HFFc6 (cell line): ENCODE measurements at regions not wholly inside any gene's neighbourhood (a gene's known extent, or its start where the extent isn't known, plus 50 kb on each side); places are given as distances from the start of the nearest gene placed in this dataset.
"Not testable (repeated sequence)": the region's sequence is repeated elsewhere in the genome, so short reads cannot be mapped to it uniquely, and the experiment has no call there.

Experiments
- DNase-seq: peaks from one replicate; pipeline ENCODE4 v3.0.0-alpha.2; 2018
- H3K27ac Mint-ChIP-seq: 2 replicates; pipeline ENCODE4 v1.8.0; 2020; ENCODE audit warnings: mild to moderate bottlenecking, mixed read lengths
- H3K27me3 Mint-ChIP-seq: 2 replicates; pipeline ENCODE4 v1.8.0; 2021; ENCODE audit warnings: mild to moderate bottlenecking, moderate library complexity, mixed read lengths; ENCODE audit not compliant: insufficient read depth
- H3K36me3 Mint-ChIP-seq: 2 replicates; pipeline ENCODE4 v1.8.0; 2021; ENCODE audit warnings: low read depth, mixed read lengths
- H3K4me1 Mint-ChIP-seq: 2 replicates; pipeline ENCODE4 v1.8.0; 2020; ENCODE audit warnings: low read depth, mixed read lengths
- H3K4me3 Mint-ChIP-seq: 2 replicates; pipeline ENCODE4 v1.8.0; 2020; ENCODE audit warnings: mild to moderate bottlenecking, moderate library complexity, mixed read lengths
- H3K9me3 Mint-ChIP-seq: 2 replicates; pipeline ENCODE4 v1.8.0; 2020; ENCODE audit warnings: mild to moderate bottlenecking, mixed read lengths
- TF ChIP-seq, protein P1 (sequence below): fragments of 200-600 bp; sonication (generic); IDR thresholded peaks from 2 replicates; pipeline ENCODE4 v1.5.0; 2021; ENCODE audit warnings: antibody characterized with exemption, mild to moderate bottlenecking

DNA sequence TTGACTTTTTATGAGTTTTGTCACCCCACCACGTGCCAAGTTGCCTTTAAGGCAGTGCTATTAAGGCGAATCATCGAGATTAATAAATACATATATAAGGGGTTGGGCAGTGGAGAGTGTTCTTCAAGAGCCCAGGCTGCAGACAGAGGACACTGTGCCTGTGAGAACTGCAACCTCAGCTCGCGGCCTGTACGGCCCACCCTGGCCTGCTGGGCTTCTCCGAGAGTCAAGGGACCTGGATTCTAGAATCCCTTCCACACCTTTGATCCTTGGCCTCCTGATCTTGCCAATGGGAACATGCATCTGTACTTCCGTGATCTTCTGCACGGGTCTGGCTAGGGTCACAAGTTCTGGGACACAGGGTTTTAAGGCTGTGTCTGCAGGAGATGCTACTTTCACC lies 54.5 kb downstream of the IRX5 start:
- Mint-ChIP-seq H3K36me3 (no peaks in the 10 kb centered on the region), H3K4me3 (no peak overlapping the region), H3K4me1 (no peaks in the 10 kb centered on the region), H3K27ac (no peak overlapping the region), H3K9me3 (no peaks in the 10 kb centered on the region), H3K27me3 (peaks cover 38% of the 10 kb centered on the region)
- TF ChIP-seq, protein P1, sequence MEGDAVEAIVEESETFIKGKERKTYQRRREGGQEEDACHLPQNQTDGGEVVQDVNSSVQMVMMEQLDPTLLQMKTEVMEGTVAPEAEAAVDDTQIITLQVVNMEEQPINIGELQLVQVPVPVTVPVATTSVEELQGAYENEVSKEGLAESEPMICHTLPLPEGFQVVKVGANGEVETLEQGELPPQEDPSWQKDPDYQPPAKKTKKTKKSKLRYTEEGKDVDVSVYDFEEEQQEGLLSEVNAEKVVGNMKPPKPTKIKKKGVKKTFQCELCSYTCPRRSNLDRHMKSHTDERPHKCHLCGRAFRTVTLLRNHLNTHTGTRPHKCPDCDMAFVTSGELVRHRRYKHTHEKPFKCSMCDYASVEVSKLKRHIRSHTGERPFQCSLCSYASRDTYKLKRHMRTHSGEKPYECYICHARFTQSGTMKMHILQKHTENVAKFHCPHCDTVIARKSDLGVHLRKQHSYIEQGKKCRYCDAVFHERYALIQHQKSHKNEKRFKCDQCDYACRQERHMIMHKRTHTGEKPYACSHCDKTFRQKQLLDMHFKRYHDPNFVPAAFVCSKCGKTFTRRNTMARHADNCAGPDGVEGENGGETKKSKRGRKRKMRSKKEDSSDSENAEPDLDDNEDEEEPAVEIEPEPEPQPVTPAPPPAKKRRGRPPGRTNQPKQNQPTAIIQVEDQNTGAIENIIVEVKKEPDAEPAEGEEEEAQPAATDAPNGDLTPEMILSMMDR = no peak
- DNase-seq = no peak

DNA sequence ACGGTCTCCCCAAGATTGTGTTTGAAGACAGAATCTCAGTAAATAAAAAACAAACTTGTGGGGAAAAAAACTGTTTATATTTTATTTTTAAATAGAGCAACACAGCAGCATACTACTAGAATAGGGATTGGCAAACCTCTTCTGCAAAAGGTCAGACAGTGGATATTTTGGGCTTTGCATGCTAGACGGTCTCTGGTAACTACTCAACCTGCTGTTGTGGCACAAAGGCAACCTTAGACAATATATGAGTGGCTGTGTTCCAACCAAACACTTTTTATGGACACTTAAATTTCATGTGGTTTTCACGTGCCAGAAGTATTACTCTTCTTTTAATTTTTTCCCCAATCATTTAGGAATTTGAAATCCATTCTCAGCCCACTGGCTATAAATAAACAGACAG lies 55.0 kb downstream of the IRX5 start:
- H3K4me1 Mint-ChIP-seq = no peaks in the 10 kb centered on the region
- H3K36me3 Mint-ChIP-seq = no peaks in the 10 kb centered on the region
- TF ChIP-seq, protein P1 = no peak
- H3K4me3 Mint-ChIP-seq = no peak overlapping the region
- DNase-seq = no peak
- H3K9me3 Mint-ChIP-seq = no peaks in the 10 kb centered on the region
- H3K27ac Mint-ChIP-seq = no peak overlapping the region
- peaks cover 35% of the 10 kb centered on the region for H3K27me3 Mint-ChIP-seq

DNA sequence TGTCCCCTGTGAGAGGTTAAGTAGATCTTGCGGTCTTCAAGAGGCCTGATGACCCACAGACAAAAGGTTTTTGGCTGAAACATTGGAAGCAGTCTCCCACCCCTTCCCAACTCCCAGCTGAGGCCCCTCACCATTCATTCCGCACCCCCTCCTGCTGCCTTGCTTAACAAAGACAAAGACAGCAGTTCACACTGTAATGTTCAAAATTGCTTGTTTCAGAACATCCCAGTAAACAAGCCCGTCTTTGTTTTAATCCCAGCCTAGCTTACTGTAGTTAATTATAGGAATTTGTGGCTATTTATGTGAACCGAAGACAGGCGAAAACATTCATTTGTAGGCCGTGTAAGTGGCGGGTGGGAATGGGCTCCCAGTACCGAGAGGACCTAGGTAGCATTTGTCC lies 55.7 kb downstream of the IRX5 start:
- Mint-ChIP-seq H3K4me1 (no peaks in the 10 kb centered on the region), H3K36me3 (no peaks in the 10 kb centered on the region), H3K27me3 (peaks cover 35% of the 10 kb centered on the region), H3K27ac (no peak overlapping the region), H3K9me3 (no peaks in the 10 kb centered on the region), H3K4me3 (no peak overlapping the region)
- TF ChIP-seq, protein P1 = no peak
- no peak for DNase-seq

DNA sequence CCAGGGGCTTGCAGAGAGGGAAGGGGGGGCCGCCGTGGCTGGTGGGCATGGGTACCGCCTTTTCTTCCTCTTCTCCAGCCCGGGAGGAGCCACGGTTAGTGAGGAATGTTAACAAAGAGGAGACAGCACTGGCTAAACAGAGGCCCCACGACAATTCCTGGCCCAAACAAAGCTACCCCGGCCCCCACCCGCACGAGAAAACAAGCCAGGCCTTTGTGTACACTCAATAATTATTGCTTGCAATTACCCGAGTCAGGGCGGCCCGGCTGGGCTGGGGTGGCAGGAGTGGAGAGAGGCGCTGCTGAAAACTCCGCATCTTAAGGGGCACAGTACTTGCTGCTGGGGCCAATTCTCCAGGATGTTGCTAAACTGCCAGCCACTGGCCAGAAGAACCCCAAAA lies 56.4 kb downstream of the IRX5 start:
- H3K27me3 Mint-ChIP-seq = peaks cover 37% of the 10 kb centered on the region

DNA sequence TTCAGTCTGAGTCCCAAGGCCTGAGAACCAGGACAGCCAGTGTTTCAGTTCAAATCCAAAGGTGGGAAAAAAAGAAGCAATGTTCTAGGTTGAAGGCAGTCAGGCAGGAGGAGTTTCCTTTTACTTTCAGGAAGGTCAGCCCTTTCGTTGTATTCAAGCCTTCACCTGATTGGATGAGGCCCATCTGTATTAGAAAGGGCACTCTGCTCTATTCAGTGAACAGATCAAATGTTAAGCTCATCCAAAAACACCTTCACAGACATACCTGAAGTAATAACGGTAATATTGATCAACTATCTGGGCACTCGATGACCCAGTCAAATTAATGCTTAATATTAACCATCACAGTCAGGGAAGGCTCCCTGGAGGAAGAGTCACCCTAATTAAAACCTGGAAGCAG lies 60.9 kb downstream of the IRX5 start:
- Mint-ChIP-seq H3K9me3 (no peaks in the 10 kb centered on the region), H3K4me1 (no peaks in the 10 kb centered on the region), H3K36me3 (no peaks in the 10 kb centered on the region), H3K27me3 (peaks cover 18% of the 10 kb centered on the region), H3K27ac (no peak overlapping the region), H3K4me3 (no peak overlapping the region)
- TF ChIP-seq, protein P1 = no peak
- DNase-seq = no peak

More for the DNA sequence above, 56.4 kb downstream of the IRX5 start:
- no peaks in the 10 kb centered on the region for H3K4me1 Mint-ChIP-seq
- H3K36me3 Mint-ChIP-seq = no peaks in the 10 kb centered on the region
- no peak overlapping the region for H3K4me3 Mint-ChIP-seq
- no peaks in the 10 kb centered on the region for H3K9me3 Mint-ChIP-seq
- DNase-seq = no peak
- TF ChIP-seq, protein P1 = no peak
- no peak overlapping the region for H3K27ac Mint-ChIP-seq

DNA sequence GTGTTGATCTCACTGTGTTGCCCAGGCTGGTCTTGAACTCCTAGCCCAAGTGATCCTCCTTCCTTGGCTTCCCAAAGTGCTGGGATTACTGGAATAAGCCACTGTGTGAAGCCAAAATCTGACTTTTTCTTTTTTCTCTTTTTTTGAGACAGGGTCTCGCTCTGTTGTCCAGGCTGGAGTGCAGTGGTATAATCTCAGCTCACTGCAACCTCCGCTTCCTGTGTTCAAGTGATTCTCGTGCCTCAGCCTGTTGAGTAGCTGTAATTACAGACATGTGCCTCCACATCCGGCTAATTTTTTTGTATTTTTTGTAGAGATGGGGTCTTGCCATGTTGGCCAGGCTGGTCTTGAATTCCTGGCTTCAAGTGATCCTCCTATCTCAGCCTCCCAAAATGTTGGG lies 61.3 kb downstream of the IRX5 start:
- H3K27me3 Mint-ChIP-seq = peaks cover 19% of the 10 kb centered on the region
- not testable (repeated sequence) for H3K4me1 Mint-ChIP-seq, H3K9me3 Mint-ChIP-seq, H3K27ac Mint-ChIP-seq, DNase-seq, H3K4me3 Mint-ChIP-seq, H3K36me3 Mint-ChIP-seq
